PC-3 (cell line): ENCODE measurements at regions not wholly inside any gene's neighbourhood (a gene's known extent, or its start where the extent isn't known, plus 50 kb on each side); places are given as distances from the start of the nearest gene placed in this dataset.

Experiments
- EZH2 ChIP-seq: fragments of 300-600 bp; sonication (generic); IDR thresholded peaks from one replicate; pipeline ENCODE4 v1.6.1; 2017; ENCODE audit warnings: antibody characterized with exemption, mild to moderate bottlenecking, low read length; ENCODE audit not compliant: unreplicated experiment
- TF ChIP-seq, protein P1 (sequence below): fragments of 300-600 bp; sonication (generic); conservative IDR thresholded peaks from 2 replicates; pipeline ENCODE4 v1.5.1; 2017; ENCODE audit warnings: antibody characterized with exemption, low read depth, mild to moderate bottlenecking, low read length

DNA sequence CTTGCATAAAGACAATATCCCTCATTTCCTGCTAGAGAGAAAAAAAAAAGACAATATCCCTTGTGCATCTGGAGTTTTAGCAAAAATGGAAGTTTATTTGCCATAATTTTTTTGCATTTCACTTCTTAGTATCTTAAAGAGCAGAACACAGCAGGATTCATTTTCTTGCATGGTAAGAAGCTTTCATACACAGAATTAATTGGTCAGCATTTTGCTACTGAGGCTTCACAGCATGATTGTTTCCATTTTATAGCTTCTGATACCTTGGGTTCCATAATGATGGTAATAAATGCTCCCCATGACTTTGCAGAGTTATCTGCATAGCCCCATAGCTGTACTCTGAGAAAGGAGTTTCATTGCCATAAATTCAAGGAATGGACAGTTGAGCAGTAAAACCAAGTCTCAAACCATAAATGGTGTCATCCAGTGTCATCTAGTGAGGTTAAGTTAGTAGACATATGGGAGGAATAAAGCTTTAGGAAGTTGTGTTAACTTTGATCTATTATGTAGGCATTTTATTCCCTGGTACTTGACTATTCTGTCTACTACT is 88.8 kb upstream of the PLD5 start:
- TF ChIP-seq, protein P1, sequence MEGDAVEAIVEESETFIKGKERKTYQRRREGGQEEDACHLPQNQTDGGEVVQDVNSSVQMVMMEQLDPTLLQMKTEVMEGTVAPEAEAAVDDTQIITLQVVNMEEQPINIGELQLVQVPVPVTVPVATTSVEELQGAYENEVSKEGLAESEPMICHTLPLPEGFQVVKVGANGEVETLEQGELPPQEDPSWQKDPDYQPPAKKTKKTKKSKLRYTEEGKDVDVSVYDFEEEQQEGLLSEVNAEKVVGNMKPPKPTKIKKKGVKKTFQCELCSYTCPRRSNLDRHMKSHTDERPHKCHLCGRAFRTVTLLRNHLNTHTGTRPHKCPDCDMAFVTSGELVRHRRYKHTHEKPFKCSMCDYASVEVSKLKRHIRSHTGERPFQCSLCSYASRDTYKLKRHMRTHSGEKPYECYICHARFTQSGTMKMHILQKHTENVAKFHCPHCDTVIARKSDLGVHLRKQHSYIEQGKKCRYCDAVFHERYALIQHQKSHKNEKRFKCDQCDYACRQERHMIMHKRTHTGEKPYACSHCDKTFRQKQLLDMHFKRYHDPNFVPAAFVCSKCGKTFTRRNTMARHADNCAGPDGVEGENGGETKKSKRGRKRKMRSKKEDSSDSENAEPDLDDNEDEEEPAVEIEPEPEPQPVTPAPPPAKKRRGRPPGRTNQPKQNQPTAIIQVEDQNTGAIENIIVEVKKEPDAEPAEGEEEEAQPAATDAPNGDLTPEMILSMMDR, result no peak
- no peak for TF ChIP-seq EZH2
